ENCODE measurements at regions not wholly inside any gene's neighbourhood (a gene's known extent, or its start where the extent isn't known, plus 50 kb on each side); places are given as distances from the start of the nearest gene placed in this dataset.

- Histone ChIP-seq H4K20me1 (ENCODE audit: insufficient read depth) (no peaks in the 10 kb centered on the region), H3K4me2 (ENCODE audit: unreplicated experiment) (no peak overlapping the region), H2AFZ (no peak overlapping the region), H3K9me3 (ENCODE audit: low read depth) (no peaks in the 10 kb centered on the region), H3K4me1 (ENCODE audit: insufficient read depth) (no peaks in the 10 kb centered on the region), H3K4me3 (no peak overlapping the region), H3K27me3 (replicated peaks; ENCODE audit: insufficient read depth) (no peaks in the 10 kb centered on the region), H3K9me2 (ENCODE audit: insufficient read depth) (no peaks in the 10 kb centered on the region), H3F3A (ENCODE audit: insufficient read depth) (no peaks in the 10 kb centered on the region), H3K27ac (no peak overlapping the region), H3K9ac (no peak overlapping the region), H3K36me3 (ENCODE audit: low read depth) (no peaks in the 10 kb centered on the region), H3K79me2 (ENCODE audit: insufficient read depth) (no peaks in the 10 kb centered on the region)
- TF ChIP-seq EZH2 (IDR thresholded peaks at IDR 0.05; ENCODE audit: insufficient read depth, poor library complexity, severe bottlenecking) (no peak), EZH2phosphoT487 (IDR thresholded peaks at IDR 0.05; ENCODE audit: insufficient read depth, low read depth) (no peak)
- in situ Hi-C loops (cut with MboI) = no loop called here
- WGBS, 2 experiments (ENCODE audit: low coverage in 1 of 2, low lambda C conversion rate in 2 of 2, missing lambda C conversion rate in 2 of 2) = 84 to 88% methylated on average over 4 of the region's 4 CpGs
- no peak for DNase-seq
Observed at GRCh38 chrX:39960219-39960618, 137.5 kb downstream of the BCOR start.

- TF ChIP-seq EZH2phosphoT487 (IDR thresholded peaks at IDR 0.05; ENCODE audit: insufficient read depth, low read depth) (no peak), EZH2 (IDR thresholded peaks at IDR 0.05; ENCODE audit: insufficient read depth, poor library complexity, severe bottlenecking) (no peak)
- H3K36me3 ChIP-seq (ENCODE audit: low read depth) = no peaks in the 10 kb centered on the region
- H3K27ac ChIP-seq = no peak overlapping the region
- no peak overlapping the region for H3K9ac ChIP-seq
- 70 to 87% methylated on average over 2 to 4 of the region's 4 CpGs for WGBS, 2 experiments (ENCODE audit: low coverage in 1 of 2, low lambda C conversion rate in 2 of 2, missing lambda C conversion rate in 2 of 2)
- no peak overlapping the region for H3K4me2 ChIP-seq (ENCODE audit: unreplicated experiment)
- H2AFZ ChIP-seq = no peak overlapping the region
- no peak overlapping the region for H3K4me3 ChIP-seq
- in situ Hi-C loops (cut with MboI) = no loop called here
- H3K4me1 ChIP-seq (ENCODE audit: insufficient read depth) = no peaks in the 10 kb centered on the region
- H3K9me3 ChIP-seq (ENCODE audit: low read depth) = no peaks in the 10 kb centered on the region
- H3K9me2 ChIP-seq (ENCODE audit: insufficient read depth) = no peaks in the 10 kb centered on the region
- no peaks in the 10 kb centered on the region for H3F3A ChIP-seq (ENCODE audit: insufficient read depth)
- DNase-seq = no peak
- H3K27me3 ChIP-seq (replicated peaks; ENCODE audit: insufficient read depth) = no peaks in the 10 kb centered on the region
- no peaks in the 10 kb centered on the region for H3K79me2 ChIP-seq (ENCODE audit: insufficient read depth)
- H4K20me1 ChIP-seq (ENCODE audit: insufficient read depth) = no peaks in the 10 kb centered on the region
Observed at GRCh38 chrX:39961441-39961840, 136.3 kb downstream of the BCOR start.

- Histone ChIP-seq H3K27me3 (replicated peaks; ENCODE audit: insufficient read depth) (no peaks in the 10 kb centered on the region), H4K20me1 (ENCODE audit: insufficient read depth) (no peaks in the 10 kb centered on the region), H3K9me2 (ENCODE audit: insufficient read depth) (no peaks in the 10 kb centered on the region), H3F3A (ENCODE audit: insufficient read depth) (no peaks in the 10 kb centered on the region), H2AFZ (no peak overlapping the region), H3K9ac (no peak overlapping the region), H3K36me3 (ENCODE audit: low read depth) (no peaks in the 10 kb centered on the region), H3K79me2 (ENCODE audit: insufficient read depth) (no peaks in the 10 kb centered on the region), H3K9me3 (ENCODE audit: low read depth) (no peaks in the 10 kb centered on the region), H3K4me3 (no peak overlapping the region), H3K4me2 (ENCODE audit: unreplicated experiment) (no peak overlapping the region), H3K4me1 (ENCODE audit: insufficient read depth) (no peaks in the 10 kb centered on the region), H3K27ac (no peak overlapping the region)
- TF ChIP-seq EZH2phosphoT487 (IDR thresholded peaks at IDR 0.05; ENCODE audit: insufficient read depth, low read depth) (no peak), EZH2 (IDR thresholded peaks at IDR 0.05; ENCODE audit: insufficient read depth, poor library complexity, severe bottlenecking) (no peak)
- 56 to 60% methylated on average over 1 of the region's 1 CpG for WGBS, 2 experiments (ENCODE audit: low coverage in 1 of 2, low lambda C conversion rate in 2 of 2, missing lambda C conversion rate in 2 of 2)
- no peak for DNase-seq
- in situ Hi-C loops (cut with MboI) = no loop called here
Observed at GRCh38 chrX:39965051-39965573, 132.6 kb downstream of the BCOR start.

- H3K27me3 ChIP-seq (replicated peaks; ENCODE audit: insufficient read depth) = no peaks in the 10 kb centered on the region
- no peak overlapping the region for H3K4me2 ChIP-seq (ENCODE audit: unreplicated experiment)
- 70 to 79% methylated on average over 7 to 8 of the region's 8 CpGs for WGBS, 2 experiments (ENCODE audit: low coverage in 1 of 2, low lambda C conversion rate in 2 of 2, missing lambda C conversion rate in 2 of 2)
- H3K9me2 ChIP-seq (ENCODE audit: insufficient read depth) = no peaks in the 10 kb centered on the region
- no peak overlapping the region for H2AFZ ChIP-seq
- in situ Hi-C loops (cut with MboI) = no loop called here
- H4K20me1 ChIP-seq (ENCODE audit: insufficient read depth) = no peaks in the 10 kb centered on the region
- H3K27ac ChIP-seq = no peak overlapping the region
- H3K9me3 ChIP-seq (ENCODE audit: low read depth) = no peaks in the 10 kb centered on the region
- no peaks in the 10 kb centered on the region for H3F3A ChIP-seq (ENCODE audit: insufficient read depth)
- H3K36me3 ChIP-seq (ENCODE audit: low read depth) = no peaks in the 10 kb centered on the region
- H3K4me3 ChIP-seq = no peak overlapping the region
- TF ChIP-seq EZH2 (IDR thresholded peaks at IDR 0.05; ENCODE audit: insufficient read depth, poor library complexity, severe bottlenecking) = no peak
- no peaks in the 10 kb centered on the region for H3K79me2 ChIP-seq (ENCODE audit: insufficient read depth)
- no peaks in the 10 kb centered on the region for H3K4me1 ChIP-seq (ENCODE audit: insufficient read depth)
- no peak for DNase-seq
- no peak overlapping the region for H3K9ac ChIP-seq
Observed at GRCh38 chrX:39966176-39966575, 131.6 kb downstream of the BCOR start.

- Histone ChIP-seq H4K20me1 (ENCODE audit: insufficient read depth) (no peaks in the 10 kb centered on the region), H2AFZ (no peak overlapping the region), H3K4me1 (ENCODE audit: insufficient read depth) (no peaks in the 10 kb centered on the region; the same call in 1 of the 2 replicates), H3K4me2 (ENCODE audit: unreplicated experiment) (no peak overlapping the region), H3K9me3 (ENCODE audit: low read depth) (no peaks in the 10 kb centered on the region), H3K27ac (no peak overlapping the region), H3K36me3 (ENCODE audit: low read depth) (no peaks in the 10 kb centered on the region), H3K79me2 (ENCODE audit: insufficient read depth) (no peaks in the 10 kb centered on the region), H3K9me2 (ENCODE audit: insufficient read depth) (no peaks in the 10 kb centered on the region), H3F3A (ENCODE audit: insufficient read depth) (peaks cover 3% of the 10 kb centered on the region; the same call in 1 of the 2 replicates), H3K27me3 (replicated peaks; ENCODE audit: insufficient read depth) (no peaks in the 10 kb centered on the region), H3K9ac (no peak overlapping the region), H3K4me3 (no peak overlapping the region)
- DNase-seq = peak; percentile 38
- 27 to 33% methylated on average over 3 to 4 of the region's 4 CpGs for WGBS, 2 experiments (ENCODE audit: low coverage in 1 of 2, low lambda C conversion rate in 2 of 2, missing lambda C conversion rate in 2 of 2)
- no peak for TF ChIP-seq EZH2 (IDR thresholded peaks at IDR 0.05; ENCODE audit: insufficient read depth, poor library complexity, severe bottlenecking)
- TF ChIP-seq EZH2phosphoT487 (IDR thresholded peaks at IDR 0.05; ENCODE audit: insufficient read depth, low read depth) = no peak
- in situ Hi-C loops (cut with MboI) = no loop called here
Observed at GRCh38 chrX:39967348-39967747, 130.4 kb downstream of the BCOR start.
